ENCODE measurements at regions not wholly inside any gene's neighbourhood (a gene's known extent, or its start where the extent isn't known, plus 50 kb on each side); places are given as distances from the start of the nearest gene placed in this dataset.
A peak's percentile ranks its signal among the peaks of the same experiment; 100 is the strongest.

- no peaks in the 10 kb centered on the region for H3K36me3 ChIP-seq (replicated peaks in 1 of 2; ENCODE audit: control insufficient read depth in 1 of 2, insufficient read depth in 2 of 2, low read length in 2 of 2)
- WGBS (ENCODE audit: low lambda C conversion rate) = 0% methylated on average over 1 of the region's 1 CpG
- DNase-seq (ENCODE audit: low spot score) = peak; percentile 12
- H3K9me3 ChIP-seq (ENCODE audit: low read length) = no peaks in the 10 kb centered on the region
- TF ChIP-seq ZEB1 (IDR thresholded peaks at IDR 0.05; ENCODE audit: insufficient replicate concordance, low read depth) (no peak), ZSCAN29 (CRISPR knock-in tag; conservative IDR thresholded peaks at IDR 0.05) (no peak), ZBTB44 (CRISPR knock-in tag; IDR thresholded peaks at IDR 0.05) (no peak), ATF4 (CRISPR knock-in tag; IDR thresholded peaks at IDR 0.05) (no peak), PITX1 (CRISPR knock-in tag; IDR thresholded peaks at IDR 0.05) (no peak), XRCC5 (optimal IDR thresholded peaks at IDR 0.05; ENCODE audit: low read length) (no peak), CTCF (CRISPR knock-in tag; IDR thresholded peaks at IDR 0.05) (no peak), IKZF1 (IDR thresholded peaks at IDR 0.05) (no peak), KMT2B (CRISPR knock-in tag; IDR thresholded peaks at IDR 0.05) (no peak), ZNF276 (CRISPR knock-in tag; IDR thresholded peaks at IDR 0.05; ENCODE audit: low read depth) (no peak), FOXA3 (CRISPR knock-in tag; IDR thresholded peaks at IDR 0.05) (peak; percentile 37; the same call in 1 of the 2 replicates), ZNF704 (CRISPR knock-in tag; IDR thresholded peaks at IDR 0.05; ENCODE audit: borderline replicate concordance) (no peak), SP5 (CRISPR knock-in tag; IDR thresholded peaks at IDR 0.05; ENCODE audit: borderline replicate concordance, low read depth) (no peak), NFYB (CRISPR knock-in tag; IDR thresholded peaks at IDR 0.05) (no peak), ARID2 (CRISPR knock-in tag; IDR thresholded peaks at IDR 0.05; ENCODE audit: borderline replicate concordance) (no peak), ZNF12 (CRISPR knock-in tag; IDR thresholded peaks at IDR 0.05) (peak; percentile 95), XBP1 (CRISPR knock-in tag; IDR thresholded peaks at IDR 0.05) (no peak)
- no peaks in the 10 kb centered on the region for H4K20me1 ChIP-seq (ENCODE audit: insufficient read depth, low read length)
- no peak overlapping the region for H3K27ac ChIP-seq (ENCODE audit: extremely low read length, insufficient read depth, low read length)
- FAIRE-seq = no peak
- ChIA-PET POLR2A (no interaction called here), CTCF (ENCODE audit: low intra/inter-chr PET ratio, low total read pairs) (no interaction called here)
- H3K27me3 ChIP-seq (ENCODE audit: control insufficient read depth in 1 of 2, insufficient read depth in 2 of 2, low read length in 2 of 2) = no peaks in the 10 kb centered on the region
- H3K4me2 ChIP-seq (ENCODE audit: low read depth, low read length) = no peak overlapping the region
- no peaks in the 10 kb centered on the region for H3K79me2 ChIP-seq (ENCODE audit: insufficient read depth, low read length)
- intact Hi-C loops (cut with micrococcal nuclease; ENCODE audit: unreplicated experiment) = no loop called here
- ATAC-seq = no peak; the same call in 2 of the 3 replicates
- no peak overlapping the region for H3K9ac ChIP-seq (ENCODE audit: insufficient read depth, low read depth, low read length)
- no peak overlapping the region for H2AFZ ChIP-seq (ENCODE audit: low read length)
- H3K4me3 ChIP-seq (replicated peaks in 1 of 3; ENCODE audit: insufficient read depth in 1 of 3, low read depth in 2 of 3, low read length in 3 of 3) = no peak overlapping the region
- in situ Hi-C loops (cut with HindIII; ENCODE audit: extremely low pct_ligation_motif_present, low pct_unique_long_range_greater_than_20kb) = no loop called here
- H3K4me1 ChIP-seq (ENCODE audit: insufficient read depth, low read length) = peaks cover 21% of the 10 kb centered on the region; the same call in 1 of the 2 replicates
- BruUV-seq (replicated peaks) = no TSS peak
These were observed 372.1 kb downstream of the TLE1 start for GRCh38 chr9:81317223-81317622.
